Thyroid gland (tissue), 4 donors: ENCODE measurements at regions not wholly inside any gene's neighbourhood (a gene's known extent, or its start where the extent isn't known, plus 50 kb on each side); places are given as distances from the start of the nearest gene placed in this dataset.

ENCODE experiments used
- CTCF ChIP-seq, 6 experiments: fragments of 200-600 bp in 3 of 6; fragments of 450-650 bp in 3 of 6; sonication (generic) in 3 of 6; IDR thresholded peaks; one replicate each; pipeline ENCODE4 v1.5.1; 2016 to 2019; ENCODE audit warnings: antibody characterized with exemption in 6 of 6, mild to moderate bottlenecking in 2 of 6, inconsistent platforms in 1 of 6, moderate library complexity in 1 of 6
- POLR2A ChIP-seq, 2 donors: fragments of 450-650 bp; IDR thresholded peaks; one replicate each; pipeline ENCODE4 v1.6.1; 2017; ENCODE audit warnings: antibody characterized with exemption in 2 of 2, mild to moderate bottlenecking in 2 of 2, moderate library complexity in 1 of 2

- no peak for TF ChIP-seq CTCF (IDR thresholded peaks at IDR 0.05)
- TF ChIP-seq POLR2A (IDR thresholded peaks at IDR 0.05) = no peak
Observed at GRCh38 chr12:41907021-41907420, 237.7 kb downstream of the GXYLT1 start.
